ENCODE measurements at regions not wholly inside any gene's neighbourhood (a gene's known extent, or its start where the extent isn't known, plus 50 kb on each side); places are given as distances from the start of the nearest gene placed in this dataset.

DNA sequence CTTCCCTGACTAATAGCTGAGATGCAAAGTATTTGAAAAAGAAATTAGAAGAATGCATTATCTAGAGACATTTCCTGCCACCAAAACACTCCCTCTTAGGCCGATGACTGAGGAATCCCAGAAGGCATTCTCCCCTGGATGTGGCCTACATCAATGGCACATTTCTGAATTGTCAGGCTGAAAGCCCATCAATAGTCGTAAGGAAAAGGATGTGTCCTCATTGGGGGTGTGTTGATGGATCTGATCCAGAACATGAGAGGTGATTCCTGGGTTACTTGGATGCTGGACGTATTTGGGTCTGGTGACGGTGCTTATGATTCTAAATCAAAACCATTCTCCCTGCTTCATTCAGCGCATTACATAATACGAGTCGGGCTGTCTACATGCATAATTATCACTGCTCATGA lies 216.9 kb upstream of the CDIN1 start:
- no peak for TF ChIP-seq CTCF (IDR thresholded peaks at IDR 0.05)
- TF ChIP-seq POLR2A (IDR thresholded peaks at IDR 0.05), result no peak

Measured in lower leg skin (tissue), 3 donors.